ENCODE measurements at regions not wholly inside any gene's neighbourhood (a gene's known extent, or its start where the extent isn't known, plus 50 kb on each side); places are given as distances from the start of the nearest gene placed in this dataset.
A peak's percentile ranks its signal among the peaks of the same experiment; 100 is the strongest.

DNA sequence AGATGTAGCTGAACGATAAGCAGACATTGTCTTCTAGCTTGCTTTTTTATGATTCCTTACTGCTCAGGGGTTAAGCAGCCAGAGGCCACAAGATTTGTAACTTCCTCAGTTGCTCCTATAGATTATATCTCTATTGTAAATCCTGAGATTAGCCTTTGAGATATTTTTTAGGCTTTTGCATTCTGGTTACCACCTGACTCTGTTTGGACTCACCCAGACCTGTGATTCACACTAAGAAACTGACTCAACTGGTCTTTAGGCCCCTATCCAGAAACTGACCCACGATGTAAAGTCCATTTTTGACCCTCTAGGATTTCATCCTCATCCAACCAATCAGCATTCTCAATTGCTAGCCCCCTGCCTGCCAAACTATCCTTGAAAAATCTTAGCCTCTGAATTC is 194.4 kb downstream of the RASSF9 start:
- no peak for DNase-seq

DNA sequence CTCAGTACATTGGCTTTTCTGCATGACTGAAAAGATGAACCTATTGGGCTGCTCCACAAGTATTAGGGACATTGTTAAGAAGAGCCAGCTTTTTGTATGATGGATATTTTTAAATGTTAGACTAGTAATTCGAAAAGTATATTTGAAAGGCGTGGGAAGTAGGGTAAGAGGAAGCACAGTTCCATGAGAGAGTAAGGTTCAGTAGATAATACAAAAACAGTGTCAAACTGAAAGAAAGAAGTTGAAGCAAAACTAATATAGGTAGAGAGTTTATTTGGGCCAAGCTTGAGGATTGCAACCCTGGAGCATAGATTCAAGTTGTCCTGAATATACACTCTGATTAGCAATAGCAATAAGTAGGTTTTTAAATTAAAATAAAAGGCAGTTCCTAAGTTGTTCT is 193.9 kb downstream of the RASSF9 start:
- DNase-seq, result no peak

GRCh38 chr12:85642808-85643207 is 193.4 kb downstream of the RASSF9 start:
- DNase-seq, result peak; percentile 24 to 37

GRCh38 chr12:85644508-85644907 is 191.7 kb downstream of the RASSF9 start:
- DNase-seq, result no peak

GRCh38 chr12:85653731-85654455 is 182.3 kb downstream of the RASSF9 start:
- no peak for DNase-seq

- DNase-seq, result no peak
These were observed 181.8 kb downstream of the RASSF9 start for GRCh38 chr12:85654456-85654840.

GRCh38 chr12:85656561-85656960 is 179.6 kb downstream of the RASSF9 start:
- DNase-seq, result no peak

DNA sequence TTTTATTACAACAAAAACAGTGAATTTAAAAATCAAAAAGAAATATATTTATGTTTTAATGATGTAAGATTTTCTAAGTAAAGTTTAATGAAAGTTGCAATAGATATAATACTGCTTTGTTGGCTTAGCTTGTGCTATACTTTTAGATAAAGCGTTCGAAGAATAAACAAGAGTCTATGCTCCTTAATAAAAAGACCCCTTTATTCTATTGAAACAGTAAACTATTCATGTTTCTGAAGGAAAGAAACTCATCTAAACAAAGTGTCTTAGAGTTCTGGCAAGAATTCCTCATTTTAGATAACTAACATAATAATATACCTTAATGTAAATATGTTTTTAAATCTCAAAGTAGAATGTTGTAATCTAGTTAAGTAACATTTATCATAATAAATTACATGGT is 179.0 kb downstream of the RASSF9 start:
- no peak for DNase-seq

- no peak for DNase-seq
These were observed 178.2 kb downstream of the RASSF9 start for GRCh38 chr12:85657836-85658630.

GRCh38 chr12:85659754-85660530 is 176.3 kb downstream of the RASSF9 start:
- no peak for DNase-seq

DNA sequence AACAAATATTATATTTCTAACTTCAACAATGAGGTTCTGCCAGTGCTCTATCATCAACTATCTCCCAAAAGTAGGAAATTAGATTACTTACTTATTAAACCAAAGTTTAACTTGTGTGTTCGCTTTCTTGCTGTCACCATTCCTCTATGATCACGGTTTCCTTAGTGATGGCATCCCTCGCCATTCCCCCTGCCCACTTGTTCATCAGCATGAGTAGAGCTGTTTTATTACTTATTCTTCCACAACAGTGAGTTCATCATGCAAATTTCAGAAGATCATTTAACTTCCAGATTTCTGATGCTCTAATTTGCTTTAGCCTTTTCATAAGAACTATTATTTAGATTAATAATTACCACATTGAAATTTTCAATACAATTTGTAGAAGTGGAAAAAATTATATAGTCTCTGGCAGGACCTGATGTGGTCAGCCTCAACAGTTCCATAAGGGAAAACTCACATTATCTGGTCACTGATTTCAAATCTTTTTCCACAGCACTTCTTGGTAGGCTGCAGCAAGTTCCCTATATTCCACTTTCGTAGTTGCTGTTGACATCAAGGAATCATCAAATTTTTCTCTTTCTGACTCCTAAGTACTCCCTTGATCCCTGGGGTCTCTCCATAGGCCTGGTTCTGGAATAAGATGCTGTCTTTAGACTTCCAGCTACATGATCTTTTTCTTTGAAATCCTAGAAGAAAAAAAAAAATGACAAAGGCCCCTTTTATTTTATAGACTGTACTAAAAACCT is 174.6 kb downstream of the RASSF9 start:
- DNase-seq, result no peak

DNA sequence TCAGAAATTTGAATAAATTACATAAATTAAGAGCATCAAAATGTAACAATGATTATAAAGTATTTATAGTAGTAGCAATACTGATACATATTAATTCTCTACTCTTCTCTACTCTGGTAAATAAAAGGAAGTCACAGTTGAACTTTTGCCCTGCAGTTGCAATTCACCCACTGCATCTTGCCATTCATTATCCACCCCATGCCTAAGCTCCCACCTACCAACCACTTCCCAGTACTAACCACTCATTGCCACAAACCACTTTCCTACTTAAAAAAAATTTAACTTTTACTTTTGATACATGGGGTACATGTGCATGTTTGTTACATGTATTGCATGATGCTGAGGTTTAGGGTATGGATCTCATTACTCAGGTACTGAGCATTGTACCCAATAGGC is 174.0 kb downstream of the RASSF9 start:
- DNase-seq, result peak; percentile 44 to 63

GRCh38 chr12:85663631-85664030 is 172.6 kb downstream of the RASSF9 start:
- no peak for DNase-seq

DNA sequence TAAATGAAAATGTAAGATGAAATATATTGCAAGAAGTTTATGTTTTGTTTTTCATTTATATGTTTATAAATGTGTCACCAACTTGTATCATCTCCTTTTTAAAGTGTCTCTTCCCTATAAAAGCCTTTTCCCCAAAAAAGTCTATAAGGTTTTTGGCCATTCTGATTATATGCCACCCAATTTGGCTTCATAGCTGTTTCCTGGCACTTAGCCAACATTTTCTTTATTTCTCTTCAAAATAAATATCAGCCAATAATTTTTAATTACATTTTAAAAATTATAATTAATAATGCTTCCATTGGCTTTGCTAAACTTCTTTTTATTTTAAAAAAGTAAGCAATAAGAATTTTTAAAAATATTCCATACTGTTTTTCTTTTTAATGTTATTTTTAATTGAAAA is 171.8 kb downstream of the RASSF9 start:
- no peak for DNase-seq

DNA sequence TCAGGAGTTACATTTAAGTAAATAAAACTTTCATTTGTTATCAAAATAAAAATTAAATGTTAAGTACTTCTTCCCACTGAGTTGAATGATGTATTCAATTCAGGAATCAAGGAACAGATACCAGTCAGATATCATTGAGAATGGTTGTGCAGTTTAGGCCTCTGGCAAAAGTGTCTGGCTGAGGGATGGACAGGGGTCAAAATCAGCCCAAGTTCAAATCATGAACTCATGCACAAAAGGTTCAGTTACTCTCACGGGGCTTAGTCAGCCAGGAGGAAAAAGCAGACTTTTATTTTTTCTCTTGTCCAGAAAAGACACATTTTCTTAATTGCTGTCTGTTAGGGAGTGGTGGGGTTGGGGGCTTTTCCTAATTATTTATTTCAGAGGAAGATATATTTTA is 166.3 kb downstream of the RASSF9 start:
- DNase-seq, result no peak

DNA sequence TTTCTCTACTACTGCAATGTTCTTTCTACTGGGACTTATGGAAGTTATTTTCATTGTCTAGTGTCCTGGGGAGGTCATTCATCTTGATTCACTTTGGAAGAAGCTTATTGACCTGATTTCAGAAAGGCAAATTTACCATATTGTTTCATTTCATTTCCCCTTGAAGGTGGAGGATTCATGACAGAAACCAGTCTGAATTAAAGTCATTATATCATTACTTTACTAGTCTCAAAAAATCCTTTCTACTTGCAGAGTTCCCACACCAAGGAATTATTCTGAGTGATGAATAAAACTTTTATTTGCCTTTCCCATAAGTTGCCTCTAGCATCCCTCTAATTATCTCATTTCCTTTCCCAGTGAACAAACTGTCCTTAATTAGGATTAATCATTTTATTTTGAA is 163.8 kb downstream of the RASSF9 start:
- no peak for DNase-seq

GRCh38 chr12:85673921-85674420 is 162.2 kb downstream of the RASSF9 start:
- no peak for DNase-seq

DNA sequence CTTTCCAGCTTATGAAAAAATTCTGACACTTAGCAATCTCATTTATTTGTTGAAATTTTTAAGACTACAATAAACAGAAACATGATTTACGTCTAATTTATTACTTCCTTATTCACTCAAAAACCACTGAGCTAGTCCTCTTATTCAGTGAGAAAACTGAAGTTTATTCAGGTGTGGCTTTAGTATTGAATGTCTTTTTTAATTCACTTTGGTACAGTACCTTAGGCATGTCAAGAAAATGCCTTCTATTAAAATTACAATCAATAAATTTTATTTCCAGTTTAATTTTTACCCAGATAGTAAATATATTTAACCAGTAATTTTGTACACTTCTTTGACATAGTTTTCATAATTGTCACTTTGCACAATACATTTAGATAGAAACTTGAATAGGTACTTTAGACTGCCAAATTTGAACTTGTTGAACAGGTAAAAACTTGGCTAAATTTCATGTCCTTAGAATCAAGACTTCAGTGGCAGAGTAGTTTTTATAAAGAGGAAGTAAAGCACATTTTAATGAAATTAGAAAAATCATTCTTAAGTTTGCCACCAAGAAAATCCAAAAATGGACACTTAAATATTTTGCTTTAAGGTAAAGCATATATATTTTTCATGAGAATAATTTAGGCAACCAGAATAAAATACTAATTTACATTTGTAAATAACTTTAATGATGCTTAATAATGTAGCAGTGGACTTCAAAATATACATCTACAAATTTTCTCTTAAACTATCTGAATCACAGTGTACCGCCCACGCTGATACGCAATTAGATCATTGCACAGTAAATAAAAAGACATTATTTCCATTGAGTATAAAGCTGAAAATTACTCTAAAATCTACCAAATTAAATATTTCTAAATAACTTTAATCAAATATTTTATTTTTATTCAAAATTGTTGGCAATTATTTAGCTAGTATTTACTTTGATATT is 159.1 kb downstream of the RASSF9 start:
- DNase-seq, result no peak

DNA sequence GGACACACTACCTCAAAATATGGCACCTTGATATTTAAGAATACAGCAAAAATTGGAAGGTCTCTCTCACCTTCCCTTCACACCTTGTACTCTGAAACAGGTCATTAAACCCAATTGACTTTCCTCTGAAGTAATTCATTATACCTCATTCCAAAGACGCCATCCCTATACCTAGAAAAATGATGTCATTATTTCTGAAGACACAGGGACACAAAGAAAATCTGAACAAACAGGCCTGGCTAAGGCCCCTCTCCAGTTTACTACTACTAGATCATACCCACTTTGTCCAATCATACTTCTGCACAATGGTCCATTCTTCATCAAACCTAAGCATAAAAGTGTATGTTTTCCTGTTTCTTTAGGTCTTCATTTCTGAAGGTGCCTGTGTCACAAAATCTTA is 156.9 kb downstream of the RASSF9 start:
- no peak for DNase-seq

DNA sequence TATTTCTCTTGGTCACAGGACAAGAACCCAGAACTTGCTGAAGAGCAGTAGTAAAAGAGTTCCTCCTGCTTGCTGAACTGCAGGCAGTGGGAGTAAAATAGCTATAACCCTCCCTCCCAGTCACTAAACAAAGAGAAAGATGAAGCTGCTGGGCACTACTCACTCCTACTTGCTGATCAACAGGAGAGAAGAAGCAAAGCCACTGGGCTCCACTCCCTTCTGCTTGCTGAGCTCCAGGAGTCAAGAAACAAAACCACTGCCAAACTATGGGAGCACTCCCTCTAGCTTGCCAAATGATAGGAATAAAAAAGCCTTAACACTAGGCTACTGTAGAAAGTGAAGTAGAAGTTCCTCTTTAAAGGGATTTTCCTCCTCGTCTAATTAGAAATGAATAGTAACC is 155.3 kb downstream of the RASSF9 start:
- no peak for DNase-seq

DNA sequence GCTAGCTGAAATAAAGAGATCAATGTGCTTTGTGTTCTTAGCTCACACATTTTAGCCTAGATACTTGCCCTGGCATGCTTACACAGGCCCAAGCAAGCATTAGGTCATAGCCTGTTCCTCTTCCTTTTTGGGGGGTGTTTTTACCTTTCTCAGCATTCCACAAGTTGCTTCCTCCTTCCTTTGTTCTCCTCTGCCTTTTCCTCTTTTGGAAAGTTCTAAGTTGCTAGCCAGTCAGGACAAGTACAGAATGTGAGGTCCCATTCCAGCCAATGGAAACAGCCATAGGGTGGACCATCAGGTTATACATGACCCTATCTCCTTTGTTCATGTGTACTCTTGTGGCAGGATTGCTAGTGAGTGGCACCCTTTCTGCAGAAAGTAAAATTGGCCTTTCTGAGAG is 154.9 kb downstream of the RASSF9 start:
- DNase-seq, result no peak

All from inflammatory macrophage (primary cell).